ENCODE measurements at regions not wholly inside any gene's neighbourhood (a gene's known extent, or its start where the extent isn't known, plus 50 kb on each side); places are given as distances from the start of the nearest gene placed in this dataset.

DNA sequence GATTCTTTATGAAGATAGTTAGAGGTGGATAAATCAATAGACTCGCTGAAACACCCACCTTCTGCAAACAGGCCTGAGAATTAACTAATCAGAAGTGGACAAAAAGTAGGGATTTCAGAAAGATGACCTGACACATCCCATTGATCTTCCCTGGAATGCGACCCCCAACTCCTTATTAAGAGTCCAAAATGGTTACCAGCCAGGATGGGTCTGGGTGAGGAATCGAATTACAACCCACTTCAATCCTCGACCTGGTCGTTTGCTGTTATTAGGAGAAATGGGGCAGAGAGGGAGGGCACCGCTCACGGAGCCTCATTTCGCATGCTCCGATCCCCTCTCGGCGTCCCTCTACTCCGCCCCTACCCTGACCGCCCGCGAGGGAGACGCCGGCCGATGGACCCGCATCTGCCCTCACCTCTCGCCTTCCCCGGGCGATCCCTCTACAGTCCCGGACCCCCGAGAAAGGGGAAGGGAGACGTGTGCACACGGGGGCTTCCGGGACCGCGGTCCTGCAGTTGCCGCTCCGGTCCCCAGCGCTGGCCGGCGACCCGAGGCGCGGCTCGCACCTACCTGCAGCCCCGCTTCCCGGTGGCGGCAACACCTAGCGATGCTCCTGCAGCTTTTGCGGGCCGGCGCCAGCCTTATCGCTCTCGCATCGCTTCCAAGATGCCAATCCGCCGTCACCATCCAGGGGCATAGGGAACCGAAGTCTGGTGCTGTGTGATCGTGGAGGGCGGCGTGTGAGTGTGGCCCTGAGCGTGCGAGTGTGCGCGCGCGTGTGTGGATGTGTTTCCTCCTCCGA lies 69.3 kb upstream of the USP15 start:
- Histone ChIP-seq H3K4me1 (ENCODE audit: control insufficient read depth, insufficient read depth, low read length) (peaks cover 6% of the 10 kb centered on the region; the same call in 1 of the 2 replicates), H3K36me3 (ENCODE audit: control insufficient read depth in 2 of 2, insufficient read depth in 1 of 2, low read length in 2 of 2) (no peaks in the 10 kb centered on the region), H3K4me3 (ENCODE audit: low read depth, low read length) (peak overlapping the region; percentile 11), H3K27ac (ENCODE audit: extremely low read depth, low read depth, low read length) (no peak overlapping the region), H3K9me3 (ENCODE audit: control insufficient read depth, insufficient read depth, low read depth, low read length) (no peaks in the 10 kb centered on the region)
- ChIA-PET POLR2A (no interaction called here), CTCF (interaction anchor here (0.9 kb wide), 1 partner anchor 101 kb away, joined by 3 read pairs; no protein-coding TSS in a partner anchor)
- no peak for TF ChIP-seq IKZF3 (tag by site-specific recombination; IDR thresholded peaks at IDR 0.05)
- peak; percentile 59; the same call in 1 of the 2 replicates for TF ChIP-seq ZNF335 (tag by site-specific recombination; conservative IDR thresholded peaks at IDR 0.05)
- TF ChIP-seq MZF1 (tag by site-specific recombination; IDR thresholded peaks at IDR 0.05; ENCODE audit: borderline replicate concordance), result no peak
- TF ChIP-seq ZNF596 (tag by site-specific recombination; IDR thresholded peaks at IDR 0.05), result no peak
- TF ChIP-seq, protein P1, sequence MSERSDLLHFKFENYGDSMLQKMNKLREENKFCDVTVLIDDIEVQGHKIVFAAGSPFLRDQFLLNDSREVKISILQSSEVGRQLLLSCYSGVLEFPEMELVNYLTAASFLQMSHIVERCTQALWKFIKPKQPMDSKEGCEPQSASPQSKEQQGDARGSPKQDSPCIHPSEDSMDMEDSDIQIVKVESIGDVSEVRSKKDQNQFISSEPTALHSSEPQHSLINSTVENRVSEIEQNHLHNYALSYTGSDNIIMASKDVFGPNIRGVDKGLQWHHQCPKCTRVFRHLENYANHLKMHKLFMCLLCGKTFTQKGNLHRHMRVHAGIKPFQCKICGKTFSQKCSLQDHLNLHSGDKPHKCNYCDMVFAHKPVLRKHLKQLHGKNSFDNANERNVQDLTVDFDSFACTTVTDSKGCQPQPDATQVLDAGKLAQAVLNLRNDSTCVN (tag by site-specific recombination; optimal IDR thresholded peaks at IDR 0.05), result peak; percentile 57

DNA sequence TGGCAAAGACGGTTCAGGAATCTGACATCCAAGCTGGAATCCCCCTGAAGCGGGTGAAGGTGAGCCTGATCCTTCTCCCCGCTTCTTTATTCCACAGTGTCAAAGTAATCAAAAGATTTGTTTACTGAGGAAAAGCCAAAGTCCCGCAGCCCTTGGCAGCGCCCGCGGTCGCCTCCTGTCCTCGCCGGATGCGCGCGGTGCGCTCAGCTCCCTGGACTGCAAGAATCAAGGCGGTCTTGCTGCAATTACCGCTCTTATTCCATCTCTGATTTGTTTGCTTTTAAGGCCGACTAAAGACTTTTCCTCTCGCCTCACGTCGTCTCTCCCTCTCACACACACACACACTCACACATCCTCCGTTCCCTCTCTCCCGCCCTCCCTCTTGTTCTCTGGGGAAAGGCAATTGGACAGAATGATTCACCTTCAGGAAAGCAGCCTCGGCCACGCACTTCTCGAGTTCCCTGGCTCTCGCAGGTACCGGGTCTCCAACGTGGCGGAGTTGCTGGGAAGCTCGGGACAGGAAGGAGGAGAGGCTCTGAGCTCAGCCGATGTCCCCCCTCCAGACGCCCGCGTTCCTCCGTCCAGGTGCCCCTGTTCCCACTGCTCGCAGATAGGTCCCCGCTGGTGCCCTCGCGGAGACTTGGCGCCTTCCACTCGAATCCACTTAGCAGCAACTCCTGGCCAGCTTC lies 68.6 kb upstream of the USP15 start:
- no peak overlapping the region for H3K27ac ChIP-seq (ENCODE audit: extremely low read depth, low read depth, low read length)
- H3K4me1 ChIP-seq (ENCODE audit: control insufficient read depth, insufficient read depth, low read length), result peaks cover 6% of the 10 kb centered on the region; the same call in 1 of the 2 replicates
- H3K9me3 ChIP-seq (ENCODE audit: control insufficient read depth, insufficient read depth, low read depth, low read length), result no peaks in the 10 kb centered on the region
- H3K4me3 ChIP-seq (ENCODE audit: low read depth, low read length), result peak overlapping the region; percentile 11
- POLR2A ChIA-PET, result no interaction called here
- H3K36me3 ChIP-seq (ENCODE audit: control insufficient read depth in 2 of 2, insufficient read depth in 1 of 2, low read length in 2 of 2), result no peaks in the 10 kb centered on the region
- CTCF ChIA-PET, result interaction anchor here (0.6 to 1.2 kb wide), 5 partner anchors 92 to 1507 kb away, joined by 3 read pairs; no protein-coding TSS in a partner anchor
- TF ChIP-seq ZNF366 (tag by site-specific recombination; conservative IDR thresholded peaks at IDR 0.05) (peak; percentile 81), ZNF404 (tag by site-specific recombination; IDR thresholded peaks at IDR 0.05) (no peak), PRDM1 (tag by site-specific recombination; IDR thresholded peaks at IDR 0.05) (peak; percentile 70), KLF9 (tag by site-specific recombination; IDR thresholded peaks at IDR 0.05; ENCODE audit: low read depth) (0 out of 2 replicates have a peak, but pooled peaks have one; percentile 24), ZNF302 (tag by site-specific recombination; IDR thresholded peaks at IDR 0.05; ENCODE audit: low read depth) (no peak), ZBTB17 (tag by site-specific recombination; IDR thresholded peaks at IDR 0.05) (peak; percentile 32; the same call in 1 of the 2 replicates), ZNF391 (tag by site-specific recombination; IDR thresholded peaks at IDR 0.05; ENCODE audit: borderline replicate concordance, low read depth) (no peak), ZNF175 (tag by site-specific recombination; IDR thresholded peaks at IDR 0.05) (no peak), ZNF777 (tag by site-specific recombination; IDR thresholded peaks at IDR 0.05; ENCODE audit: borderline replicate concordance) (peak; percentile 22), ZNF335 (tag by site-specific recombination; conservative IDR thresholded peaks at IDR 0.05) (peak; percentile 73), ZNF140 (tag by site-specific recombination; IDR thresholded peaks at IDR 0.05) (peak; percentile 62; the same call in 1 of the 2 replicates), ZNF223 (tag by site-specific recombination; IDR thresholded peaks at IDR 0.05) (no peak), SP2 (tag by site-specific recombination; IDR thresholded peaks at IDR 0.05) (no peak), ZNF571 (tag by site-specific recombination; IDR thresholded peaks at IDR 0.05) (no peak)
- TF ChIP-seq, protein P2, sequence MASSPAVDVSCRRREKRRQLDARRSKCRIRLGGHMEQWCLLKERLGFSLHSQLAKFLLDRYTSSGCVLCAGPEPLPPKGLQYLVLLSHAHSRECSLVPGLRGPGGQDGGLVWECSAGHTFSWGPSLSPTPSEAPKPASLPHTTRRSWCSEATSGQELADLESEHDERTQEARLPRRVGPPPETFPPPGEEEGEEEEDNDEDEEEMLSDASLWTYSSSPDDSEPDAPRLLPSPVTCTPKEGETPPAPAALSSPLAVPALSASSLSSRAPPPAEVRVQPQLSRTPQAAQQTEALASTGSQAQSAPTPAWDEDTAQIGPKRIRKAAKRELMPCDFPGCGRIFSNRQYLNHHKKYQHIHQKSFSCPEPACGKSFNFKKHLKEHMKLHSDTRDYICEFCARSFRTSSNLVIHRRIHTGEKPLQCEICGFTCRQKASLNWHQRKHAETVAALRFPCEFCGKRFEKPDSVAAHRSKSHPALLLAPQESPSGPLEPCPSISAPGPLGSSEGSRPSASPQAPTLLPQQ (tag by site-specific recombination; IDR thresholded peaks at IDR 0.05), result 0 out of 2 replicates have a peak, but pooled peaks have one; percentile 35
- TF ChIP-seq, protein P3, sequence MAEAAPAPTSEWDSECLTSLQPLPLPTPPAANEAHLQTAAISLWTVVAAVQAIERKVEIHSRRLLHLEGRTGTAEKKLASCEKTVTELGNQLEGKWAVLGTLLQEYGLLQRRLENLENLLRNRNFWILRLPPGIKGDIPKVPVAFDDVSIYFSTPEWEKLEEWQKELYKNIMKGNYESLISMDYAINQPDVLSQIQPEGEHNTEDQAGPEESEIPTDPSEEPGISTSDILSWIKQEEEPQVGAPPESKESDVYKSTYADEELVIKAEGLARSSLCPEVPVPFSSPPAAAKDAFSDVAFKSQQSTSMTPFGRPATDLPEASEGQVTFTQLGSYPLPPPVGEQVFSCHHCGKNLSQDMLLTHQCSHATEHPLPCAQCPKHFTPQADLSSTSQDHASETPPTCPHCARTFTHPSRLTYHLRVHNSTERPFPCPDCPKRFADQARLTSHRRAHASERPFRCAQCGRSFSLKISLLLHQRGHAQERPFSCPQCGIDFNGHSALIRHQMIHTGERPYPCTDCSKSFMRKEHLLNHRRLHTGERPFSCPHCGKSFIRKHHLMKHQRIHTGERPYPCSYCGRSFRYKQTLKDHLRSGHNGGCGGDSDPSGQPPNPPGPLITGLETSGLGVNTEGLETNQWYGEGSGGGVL (tag by site-specific recombination; IDR thresholded peaks at IDR 0.05), result peak; percentile 91
- TF ChIP-seq, protein P1 (tag by site-specific recombination; optimal IDR thresholded peaks at IDR 0.05), result peak; percentile 42

All from HEK293 (cell line).